IMR-90 (cell line): ENCODE measurements at regions not wholly inside any gene's neighbourhood (a gene's known extent, or its start where the extent isn't known, plus 50 kb on each side); places are given as distances from the start of the nearest gene placed in this dataset.

Experiments
- BHLHE40 ChIP-seq: fragments of 150-350 bp; IDR thresholded peaks from 2 replicates; pipeline ENCODE4 v1.6.1; 2016; ENCODE audit warnings: mild to moderate bottlenecking, low read depth, low read length
- CEBPB ChIP-seq: IDR thresholded peaks from 2 replicates; pipeline ENCODE4 v1.6.1; 2012; ENCODE audit warnings: low read depth, low read length, improper control_type of control experiment
- FOS ChIP-seq: fragments of 150-350 bp; IDR thresholded peaks from 2 replicates; pipeline ENCODE4 v1.6.1; 2016; ENCODE audit warnings: low read depth, low read length
- MAFK ChIP-seq: IDR thresholded peaks from 2 replicates; pipeline ENCODE4 v1.6.1; 2012; ENCODE audit warnings: low read depth, low read length, improper control_type of control experiment
- MXI1 ChIP-seq: IDR thresholded peaks from 2 replicates; pipeline ENCODE4 v1.6.1; 2012; ENCODE audit warnings: low read depth, mild to moderate bottlenecking, low read length, moderate library complexity, borderline replicate concordance
- NFE2L2 ChIP-seq: fragments of 150-350 bp; IDR thresholded peaks from 2 replicates; pipeline ENCODE4 v1.6.1; 2016; ENCODE audit warnings: low read depth, mild to moderate bottlenecking, low read length
- POLR2A ChIP-seq: IDR thresholded peaks from 2 replicates; pipeline ENCODE4 v1.6.1; 2012; ENCODE audit warnings: mild to moderate bottlenecking, low read depth, low read length
- RAD21 ChIP-seq: IDR thresholded peaks from 2 replicates; pipeline ENCODE4 v1.6.1; 2012; ENCODE audit warnings: low read length, improper control_type of control experiment
- RCOR1 ChIP-seq: IDR thresholded peaks from 2 replicates; pipeline ENCODE4 v1.6.1; 2012; ENCODE audit warnings: mild to moderate bottlenecking, low read length, improper control_type of control experiment; ENCODE audit not compliant: insufficient replicate concordance
- RFX5 ChIP-seq: IDR thresholded peaks from 2 replicates; pipeline ENCODE4 v1.8.0; 2012; ENCODE audit warnings: low read depth, mild to moderate bottlenecking, low read length, moderate library complexity
- SMC3 ChIP-seq: fragments of 150-350 bp; IDR thresholded peaks from 2 replicates; pipeline ENCODE4 v1.6.1; 2016; ENCODE audit warnings: low read depth, mild to moderate bottlenecking, antibody characterized with exemption, low read length, moderate library complexity
- USF2 ChIP-seq: fragments of 150-350 bp; IDR thresholded peaks from 2 replicates; pipeline ENCODE4 v1.6.1; 2017; ENCODE audit warnings: mild to moderate bottlenecking, antibody characterized with exemption, low read length, low read depth
- TF ChIP-seq, protein P1 (sequence below): conservative IDR thresholded peaks from 2 replicates; pipeline ENCODE4 v1.5.1; 2012; ENCODE audit warnings: mild to moderate bottlenecking, low read depth, low read length, improper control_type of control experiment
- TF ChIP-seq, protein P2 (sequence below): fragments of 150-350 bp; IDR thresholded peaks from 2 replicates; pipeline ENCODE4 v1.6.1; 2016; ENCODE audit warnings: low read depth, mild to moderate bottlenecking, low read length, moderate library complexity, borderline replicate concordance

GRCh38 chr4:134393592-134393991, 192.0 kb upstream of the PABPC4L start:
- no peak for TF ChIP-seq MXI1
- TF ChIP-seq, protein P1, sequence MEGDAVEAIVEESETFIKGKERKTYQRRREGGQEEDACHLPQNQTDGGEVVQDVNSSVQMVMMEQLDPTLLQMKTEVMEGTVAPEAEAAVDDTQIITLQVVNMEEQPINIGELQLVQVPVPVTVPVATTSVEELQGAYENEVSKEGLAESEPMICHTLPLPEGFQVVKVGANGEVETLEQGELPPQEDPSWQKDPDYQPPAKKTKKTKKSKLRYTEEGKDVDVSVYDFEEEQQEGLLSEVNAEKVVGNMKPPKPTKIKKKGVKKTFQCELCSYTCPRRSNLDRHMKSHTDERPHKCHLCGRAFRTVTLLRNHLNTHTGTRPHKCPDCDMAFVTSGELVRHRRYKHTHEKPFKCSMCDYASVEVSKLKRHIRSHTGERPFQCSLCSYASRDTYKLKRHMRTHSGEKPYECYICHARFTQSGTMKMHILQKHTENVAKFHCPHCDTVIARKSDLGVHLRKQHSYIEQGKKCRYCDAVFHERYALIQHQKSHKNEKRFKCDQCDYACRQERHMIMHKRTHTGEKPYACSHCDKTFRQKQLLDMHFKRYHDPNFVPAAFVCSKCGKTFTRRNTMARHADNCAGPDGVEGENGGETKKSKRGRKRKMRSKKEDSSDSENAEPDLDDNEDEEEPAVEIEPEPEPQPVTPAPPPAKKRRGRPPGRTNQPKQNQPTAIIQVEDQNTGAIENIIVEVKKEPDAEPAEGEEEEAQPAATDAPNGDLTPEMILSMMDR, result no peak
- no peak for TF ChIP-seq RFX5
- no peak for TF ChIP-seq POLR2A
- no peak for TF ChIP-seq RAD21
- TF ChIP-seq SMC3, result no peak
- TF ChIP-seq NFE2L2, result no peak
- no peak for TF ChIP-seq RCOR1
- no peak for TF ChIP-seq USF2
- TF ChIP-seq, protein P2, sequence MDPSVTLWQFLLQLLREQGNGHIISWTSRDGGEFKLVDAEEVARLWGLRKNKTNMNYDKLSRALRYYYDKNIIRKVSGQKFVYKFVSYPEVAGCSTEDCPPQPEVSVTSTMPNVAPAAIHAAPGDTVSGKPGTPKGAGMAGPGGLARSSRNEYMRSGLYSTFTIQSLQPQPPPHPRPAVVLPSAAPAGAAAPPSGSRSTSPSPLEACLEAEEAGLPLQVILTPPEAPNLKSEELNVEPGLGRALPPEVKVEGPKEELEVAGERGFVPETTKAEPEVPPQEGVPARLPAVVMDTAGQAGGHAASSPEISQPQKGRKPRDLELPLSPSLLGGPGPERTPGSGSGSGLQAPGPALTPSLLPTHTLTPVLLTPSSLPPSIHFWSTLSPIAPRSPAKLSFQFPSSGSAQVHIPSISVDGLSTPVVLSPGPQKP, result no peak
- TF ChIP-seq BHLHE40, result no peak
- no peak for TF ChIP-seq CEBPB
- no peak for TF ChIP-seq MAFK
- no peak for TF ChIP-seq FOS
